Transverse colon (tissue), 4 donors: ENCODE measurements at regions not wholly inside any gene's neighbourhood (a gene's known extent, or its start where the extent isn't known, plus 50 kb on each side); places are given as distances from the start of the nearest gene placed in this dataset.

Source experiments
- DNase-seq: peaks from one replicate; pipeline ENCODE4 v3.0.0-alpha.2; 2019
- H3K27ac ChIP-seq, 4 donors: fragments of 200-600 bp; sonication (generic); 2 replicates each; pipeline ENCODE4 v1.5.1; 2016 to 2018; ENCODE audit warnings: inconsistent platforms in 4 of 4
- H3K27me3 ChIP-seq: fragments of 200-600 bp; sonication (generic); 2 replicates; pipeline ENCODE4 v1.5.1; 2017; ENCODE audit warnings: inconsistent platforms
- H3K36me3 ChIP-seq, 4 donors: fragments of 200-600 bp; sonication (generic); 2 replicates each; pipeline ENCODE4 v1.5.1; 2017 to 2019; ENCODE audit warnings: inconsistent platforms in 4 of 4
- H3K4me1 ChIP-seq, 4 donors: fragments of 200-600 bp; sonication (generic); 2 replicates each; pipeline ENCODE4 v1.5.1; 2017 to 2020; ENCODE audit warnings: inconsistent platforms in 4 of 4
- H3K4me3 ChIP-seq, 4 donors: fragments of 200-600 bp; sonication (generic); 1 replicate in 1 of 4; 2 replicates in 3 of 4; pipeline versions ENCODE4 v1.5.1 to v1.6.1; 2017 to 2019; ENCODE audit warnings: inconsistent platforms in 4 of 4
- H3K9me3 ChIP-seq, 2 donors: fragments of 200-600 bp; sonication (generic); 2 replicates each; pipeline ENCODE4 v1.5.1; 2017 to 2019; ENCODE audit warnings: inconsistent platforms in 2 of 2
- CTCF ChIP-seq, 5 experiments: fragments of 200-600 bp in 3 of 5; fragments of 450-650 bp in 2 of 5; sonication (generic) in 3 of 5; IDR thresholded peaks; 1 replicate in 2 of 5; 2 replicates in 3 of 5; pipeline ENCODE4 v1.5.1; 2016 to 2017; ENCODE audit warnings: antibody characterized with exemption in 5 of 5, inconsistent platforms in 3 of 5, mild to moderate bottlenecking in 2 of 5, moderate library complexity in 1 of 5
- EP300 ChIP-seq: sonication (generic); formaldehyde crosslinking; IDR thresholded peaks from one replicate; pipeline ENCODE4 v1.6.1; 2017; ENCODE audit warnings: antibody characterized with exemption, low read depth
- POLR2A ChIP-seq: fragments of 450-650 bp; IDR thresholded peaks from one replicate; pipeline ENCODE4 v1.6.1; 2016; ENCODE audit warnings: antibody characterized with exemption, mild to moderate bottlenecking, moderate library complexity
- POLR2AphosphoS5 ChIP-seq, 3 donors: sonication (generic); formaldehyde crosslinking; IDR thresholded peaks; one replicate each; pipeline ENCODE4 v1.6.1; 2016; ENCODE audit warnings: antibody characterized with exemption in 3 of 3
- WGBS, 2 donors: methylation state at CpG; one replicate each; pipeline ENCODE4 v1.1.5; 2018; ENCODE audit warnings: low coverage in 1 of 2; 5-methylcytosine and 5-hydroxymethylcytosine counted together
- in situ Hi-C, 4 donors: fragments of 200-750 bp; cut with MboI; loops; one replicate each; pipeline versions ENCODE4 v1.15.0 to v1.15.1; 2017; ENCODE audit warnings: low sequenced_read_pairs in 3 of 4, low pct_ligation_motif_present in 1 of 4, low pct_unique_long_range_greater_than_20kb in 1 of 4
- intact Hi-C: fragments of 100-400 bp; cut with DNase I; formaldehyde crosslinking; loops from one replicate; pipeline ENCODE4 v1.15.1; 2023; ENCODE audit warnings: low total_unique reads

- peaks cover 0 to 3% (median 0%) of the 10 kb centered on the region in 4 donors for H3K4me1 ChIP-seq
- 70% methylated on average over 18 of the region's 19 CpGs; no CpG with 5 or more reads in 1 of the 2 donors for WGBS, 2 donors
- in situ Hi-C loops: no loop called here
Observed at GRCh38 chr22:48630433-48630754, 1197.3 kb downstream of the BRD1 start.

GRCh38 chr22:48629631-48630432, 1197.8 kb downstream of the BRD1 start:
- no peak overlapping the region for H3K4me3 ChIP-seq
- no peaks in the 10 kb centered on the region for H3K27me3 ChIP-seq
- no peaks in the 10 kb centered on the region for H3K4me1 ChIP-seq
- intact Hi-C loops (no loop called here), in situ Hi-C loops (no loop called here)
- H3K9me3 ChIP-seq: no peaks in the 10 kb centered on the region
- DNase-seq: no peak
- TF ChIP-seq CTCF (IDR thresholded peaks at IDR 0.05): no peak
- no peak for TF ChIP-seq POLR2A
- TF ChIP-seq POLR2AphosphoS5 (IDR thresholded peaks at IDR 0.05): no peak
- TF ChIP-seq EP300: no peak
- no peak overlapping the region for H3K27ac ChIP-seq
- H3K36me3 ChIP-seq: no peaks in the 10 kb centered on the region
- 75 to 82% methylated on average over 2 to 20 of the region's 21 CpGs for WGBS, 2 donors

More at GRCh38 chr22:48630433-48630754, 1197.3 kb downstream of the BRD1 start:
- Histone ChIP-seq H3K27me3 (no peaks in the 10 kb centered on the region), H3K27ac (no peak overlapping the region), H3K4me3 (no peak overlapping the region), H3K9me3 (no peaks in the 10 kb centered on the region), H3K36me3 (no peaks in the 10 kb centered on the region)
- DNase-seq: no peak
- no peak for TF ChIP-seq EP300
- intact Hi-C loops: no loop called here

- no peak for DNase-seq
- TF ChIP-seq POLR2AphosphoS5 (IDR thresholded peaks at IDR 0.05) (no peak), CTCF (IDR thresholded peaks at IDR 0.05) (no peak), POLR2A (no peak), EP300 (no peak)
- Histone ChIP-seq H3K36me3 (no peaks in the 10 kb centered on the region), H3K4me3 (no peak overlapping the region), H3K9me3 (no peaks in the 10 kb centered on the region), H3K27ac (no peak overlapping the region), H3K27me3 (no peaks in the 10 kb centered on the region), H3K4me1 (no peaks in the 10 kb centered on the region)
- in situ Hi-C loops: no loop called here
- 76% methylated on average over 23 of the region's 23 CpGs; no CpG with 5 or more reads in 1 of the 2 donors for WGBS, 2 donors
- intact Hi-C loops: no loop called here
Observed at GRCh38 chr22:48628891-48629543, 1198.7 kb downstream of the BRD1 start.

GRCh38 chr22:48627966-48628365, 1199.7 kb downstream of the BRD1 start:
- no peaks in the 10 kb centered on the region for H3K27me3 ChIP-seq
- WGBS, 2 donors: 86% methylated on average over 12 of the region's 12 CpGs; no CpG with 5 or more reads in 1 of the 2 donors
- in situ Hi-C loops: no loop called here

More at GRCh38 chr22:48627966-48628365, 1199.7 kb downstream of the BRD1 start:
- no peak for DNase-seq
- TF ChIP-seq POLR2AphosphoS5 (IDR thresholded peaks at IDR 0.05) (no peak), POLR2A (no peak), CTCF (IDR thresholded peaks at IDR 0.05) (no peak), EP300 (no peak)
- no peaks in the 10 kb centered on the region for H3K4me1 ChIP-seq
- no peaks in the 10 kb centered on the region for H3K36me3 ChIP-seq
- H3K27ac ChIP-seq: no peak overlapping the region
- no peaks in the 10 kb centered on the region for H3K9me3 ChIP-seq
- H3K4me3 ChIP-seq: no peak overlapping the region
- intact Hi-C loops: no loop called here
